ENCODE measurements at regions not wholly inside any gene's neighbourhood (a gene's known extent, or its start where the extent isn't known, plus 50 kb on each side); places are given as distances from the start of the nearest gene placed in this dataset.

GRCh38 chr6:9360881-9361280, 925.5 kb upstream of the SLC35B3 start:
- Histone ChIP-seq H3K4me1 (ENCODE audit: control insufficient read depth in 4 of 4, insufficient read depth in 4 of 4, low read length in 3 of 4) (no peaks in the 10 kb centered on the region), H3K9me3 (ENCODE audit: control insufficient read depth in 4 of 4, low read length in 3 of 4) (peaks cover 0 to 7% (median 1%) of the 10 kb centered on the region in 4 donors), H3K27ac (ENCODE audit: low read depth in 1 of 2, low read length in 2 of 2) (no peak overlapping the region), H3K4me3 (ENCODE audit: low read depth in 1 of 3, low read length in 3 of 3) (no peak overlapping the region), H3K27me3 (ENCODE audit: control insufficient read depth in 4 of 4, insufficient read depth in 4 of 4, low read length in 3 of 4) (peaks cover 0 to 5% (median 0%) of the 10 kb centered on the region in 4 donors), H3K9ac (ENCODE audit: low read depth in 1 of 2, low read length in 2 of 2) (no peak overlapping the region), H3K36me3 (ENCODE audit: control insufficient read depth in 4 of 4, insufficient read depth in 3 of 4, low read depth in 1 of 4, low read length in 3 of 4) (no peaks in the 10 kb centered on the region)
- DNase-seq (ENCODE audit: low spot score) = no peak
- TF ChIP-seq, protein P1, sequence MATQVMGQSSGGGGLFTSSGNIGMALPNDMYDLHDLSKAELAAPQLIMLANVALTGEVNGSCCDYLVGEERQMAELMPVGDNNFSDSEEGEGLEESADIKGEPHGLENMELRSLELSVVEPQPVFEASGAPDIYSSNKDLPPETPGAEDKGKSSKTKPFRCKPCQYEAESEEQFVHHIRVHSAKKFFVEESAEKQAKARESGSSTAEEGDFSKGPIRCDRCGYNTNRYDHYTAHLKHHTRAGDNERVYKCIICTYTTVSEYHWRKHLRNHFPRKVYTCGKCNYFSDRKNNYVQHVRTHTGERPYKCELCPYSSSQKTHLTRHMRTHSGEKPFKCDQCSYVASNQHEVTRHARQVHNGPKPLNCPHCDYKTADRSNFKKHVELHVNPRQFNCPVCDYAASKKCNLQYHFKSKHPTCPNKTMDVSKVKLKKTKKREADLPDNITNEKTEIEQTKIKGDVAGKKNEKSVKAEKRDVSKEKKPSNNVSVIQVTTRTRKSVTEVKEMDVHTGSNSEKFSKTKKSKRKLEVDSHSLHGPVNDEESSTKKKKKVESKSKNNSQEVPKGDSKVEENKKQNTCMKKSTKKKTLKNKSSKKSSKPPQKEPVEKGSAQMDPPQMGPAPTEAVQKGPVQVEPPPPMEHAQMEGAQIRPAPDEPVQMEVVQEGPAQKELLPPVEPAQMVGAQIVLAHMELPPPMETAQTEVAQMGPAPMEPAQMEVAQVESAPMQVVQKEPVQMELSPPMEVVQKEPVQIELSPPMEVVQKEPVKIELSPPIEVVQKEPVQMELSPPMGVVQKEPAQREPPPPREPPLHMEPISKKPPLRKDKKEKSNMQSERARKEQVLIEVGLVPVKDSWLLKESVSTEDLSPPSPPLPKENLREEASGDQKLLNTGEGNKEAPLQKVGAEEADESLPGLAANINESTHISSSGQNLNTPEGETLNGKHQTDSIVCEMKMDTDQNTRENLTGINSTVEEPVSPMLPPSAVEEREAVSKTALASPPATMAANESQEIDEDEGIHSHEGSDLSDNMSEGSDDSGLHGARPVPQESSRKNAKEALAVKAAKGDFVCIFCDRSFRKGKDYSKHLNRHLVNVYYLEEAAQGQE (IDR thresholded peaks at IDR 0.05) = no peak
- TF ChIP-seq EGR1 (IDR thresholded peaks at IDR 0.05; ENCODE audit: low read depth in 2 of 2) (no peak), JUND (IDR thresholded peaks at IDR 0.05) (no peak), HNF4G (IDR thresholded peaks at IDR 0.05) (no peak), CTCF (IDR thresholded peaks at IDR 0.05; ENCODE audit: low read depth, low read length, missing input control) (no peak), FOXA2 (IDR thresholded peaks at IDR 0.05) (no peak), RXRA (IDR thresholded peaks at IDR 0.05) (no peak), YY1 (IDR thresholded peaks at IDR 0.05) (no peak), HNF4A (conservative IDR thresholded peaks at IDR 0.05) (no peak)
- TF ChIP-seq, protein P2, sequence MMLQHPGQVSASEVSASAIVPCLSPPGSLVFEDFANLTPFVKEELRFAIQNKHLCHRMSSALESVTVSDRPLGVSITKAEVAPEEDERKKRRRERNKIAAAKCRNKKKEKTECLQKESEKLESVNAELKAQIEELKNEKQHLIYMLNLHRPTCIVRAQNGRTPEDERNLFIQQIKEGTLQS (IDR thresholded peaks at IDR 0.05) = no peak
- TF ChIP-seq, protein P3, sequence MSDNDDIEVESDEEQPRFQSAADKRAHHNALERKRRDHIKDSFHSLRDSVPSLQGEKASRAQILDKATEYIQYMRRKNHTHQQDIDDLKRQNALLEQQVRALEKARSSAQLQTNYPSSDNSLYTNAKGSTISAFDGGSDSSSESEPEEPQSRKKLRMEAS (IDR thresholded peaks at IDR 0.05) = no peak
- TF ChIP-seq, protein P4, sequence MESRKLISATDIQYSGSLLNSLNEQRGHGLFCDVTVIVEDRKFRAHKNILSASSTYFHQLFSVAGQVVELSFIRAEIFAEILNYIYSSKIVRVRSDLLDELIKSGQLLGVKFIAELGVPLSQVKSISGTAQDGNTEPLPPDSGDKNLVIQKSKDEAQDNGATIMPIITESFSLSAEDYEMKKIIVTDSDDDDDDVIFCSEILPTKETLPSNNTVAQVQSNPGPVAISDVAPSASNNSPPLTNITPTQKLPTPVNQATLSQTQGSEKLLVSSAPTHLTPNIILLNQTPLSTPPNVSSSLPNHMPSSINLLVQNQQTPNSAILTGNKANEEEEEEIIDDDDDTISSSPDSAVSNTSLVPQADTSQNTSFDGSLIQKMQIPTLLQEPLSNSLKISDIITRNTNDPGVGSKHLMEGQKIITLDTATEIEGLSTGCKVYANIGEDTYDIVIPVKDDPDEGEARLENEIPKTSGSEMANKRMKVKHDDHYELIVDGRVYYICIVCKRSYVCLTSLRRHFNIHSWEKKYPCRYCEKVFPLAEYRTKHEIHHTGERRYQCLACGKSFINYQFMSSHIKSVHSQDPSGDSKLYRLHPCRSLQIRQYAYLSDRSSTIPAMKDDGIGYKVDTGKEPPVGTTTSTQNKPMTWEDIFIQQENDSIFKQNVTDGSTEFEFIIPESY (IDR thresholded peaks at IDR 0.05) = no peak

DNA sequence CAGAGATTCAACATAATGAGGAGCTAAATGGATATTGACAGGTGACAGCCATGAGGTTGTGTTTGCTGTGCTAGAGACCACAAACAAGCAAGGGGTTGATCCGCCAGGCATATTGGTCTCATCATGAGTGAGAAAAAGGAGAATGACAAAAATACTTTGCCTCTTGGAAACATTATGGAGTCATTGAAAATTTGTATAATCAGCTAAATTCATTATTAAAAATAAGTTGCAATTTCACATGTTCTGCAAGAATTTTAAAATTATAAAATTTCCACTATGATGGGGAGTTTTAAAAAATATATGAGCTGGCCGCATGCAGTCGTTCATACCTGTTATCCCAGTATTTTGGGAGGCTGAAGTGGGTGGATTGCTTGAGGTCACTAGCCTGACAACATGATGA, 912.3 kb upstream of the SLC35B3 start:
- H3K9me3 ChIP-seq (ENCODE audit: control insufficient read depth in 4 of 4, low read length in 3 of 4) = peaks cover 0 to 3% (median 0%) of the 10 kb centered on the region in 4 donors
- H3K4me3 ChIP-seq (ENCODE audit: low read depth in 1 of 3, low read length in 3 of 3) = no peak overlapping the region
- DNase-seq (ENCODE audit: low spot score) = no peak
- H3K27ac ChIP-seq (ENCODE audit: low read depth in 1 of 2, low read length in 2 of 2) = no peak overlapping the region
- TF ChIP-seq SP1 (IDR thresholded peaks at IDR 0.05) = no peak
- TF ChIP-seq, protein P3 (IDR thresholded peaks at IDR 0.05) = no peak
- no peak for TF ChIP-seq FOXA2 (IDR thresholded peaks at IDR 0.05)
- TF ChIP-seq, protein P2 (IDR thresholded peaks at IDR 0.05) = no peak
- TF ChIP-seq YY1 (IDR thresholded peaks at IDR 0.05) = no peak
- peaks cover 0 to 4% (median 0%) of the 10 kb centered on the region in 4 donors for H3K27me3 ChIP-seq (ENCODE audit: control insufficient read depth in 4 of 4, insufficient read depth in 4 of 4, low read length in 3 of 4)
- no peak overlapping the region for H3K9ac ChIP-seq (ENCODE audit: low read depth in 1 of 2, low read length in 2 of 2)
- WGBS = 61% methylated on average over 3 of the region's 3 CpGs
- no peaks in the 10 kb centered on the region for H3K36me3 ChIP-seq (ENCODE audit: control insufficient read depth in 4 of 4, insufficient read depth in 3 of 4, low read depth in 1 of 4, low read length in 3 of 4)
- H3K4me1 ChIP-seq (ENCODE audit: control insufficient read depth in 4 of 4, insufficient read depth in 4 of 4, low read length in 3 of 4) = no peaks in the 10 kb centered on the region

Data from liver (tissue), 8 donors.